ENCODE measurements at regions not wholly inside any gene's neighbourhood (a gene's known extent, or its start where the extent isn't known, plus 50 kb on each side); places are given as distances from the start of the nearest gene placed in this dataset.

GRCh38 chr7:153099235-153099634 is 339.7 kb downstream of the ACTR3B start:
- H4K20me1 ChIP-seq (ENCODE audit: insufficient read depth, low read length), result no peaks in the 10 kb centered on the region
- peaks cover 2 to 18% (median 6%) of the 10 kb centered on the region in 7 donors for H3K9me3 Mint-ChIP-seq
- no peak for TF ChIP-seq CTCF (IDR thresholded peaks at IDR 0.05)
- H3K4me3 ChIP-seq (replicated peaks in 1 of 3; ENCODE audit: low read depth in 2 of 3, low read length in 3 of 3), result no peak overlapping the region
- H3K27ac Mint-ChIP-seq, result no peak overlapping the region
- H3K79me2 ChIP-seq (ENCODE audit: insufficient read depth, low read length), result no peaks in the 10 kb centered on the region
- H3K36me3 ChIP-seq (replicated peaks in 1 of 2; ENCODE audit: control insufficient read depth in 1 of 2, insufficient read depth in 2 of 2, low read length in 2 of 2), result no peaks in the 10 kb centered on the region
- H3K4me1 ChIP-seq (ENCODE audit: control insufficient read depth in 1 of 2, insufficient read depth in 2 of 2, low read length in 2 of 2), result no peaks in the 10 kb centered on the region
- peaks cover 0 to 1% (median 0%) of the 10 kb centered on the region in 3 donors for H3K27me3 Mint-ChIP-seq (ENCODE audit: low read depth in 3 of 3)
- DNase-seq, result no peak
- no peaks in the 10 kb centered on the region for H3K36me3 Mint-ChIP-seq
- H3K4me3 Mint-ChIP-seq, result no peak overlapping the region
- H3K9ac ChIP-seq (ENCODE audit: insufficient read depth, low read length, poor library complexity, severe bottlenecking), result no peak overlapping the region
- H3K9me3 ChIP-seq (replicated peaks in 1 of 2; ENCODE audit: control insufficient read depth in 1 of 2, insufficient read depth in 1 of 2, low read length in 2 of 2), result peaks cover 0 to 5% of the 10 kb centered on the region in 2 donors
- H3K4me2 ChIP-seq (replicated peaks; ENCODE audit: extremely low read depth, low read length, poor library complexity, severe bottlenecking), result no peak overlapping the region
- WGBS (ENCODE audit: insufficient coverage), result 95% methylated on average over 7 of the region's 8 CpGs
- H3K27ac ChIP-seq (ENCODE audit: low read depth in 1 of 2, low read length in 2 of 2), result no peak overlapping the region
- H3K27me3 ChIP-seq (ENCODE audit: control insufficient read depth in 2 of 2, insufficient read depth in 2 of 2, low read length in 2 of 2), result no peaks in the 10 kb centered on the region
- H3K4me1 Mint-ChIP-seq, result no peaks in the 10 kb centered on the region
- intact Hi-C loops (cut with micrococcal nuclease), result no loop called here
- H2AFZ ChIP-seq (ENCODE audit: insufficient read depth, low read depth, low read length, poor library complexity, severe bottlenecking), result no peak overlapping the region

GRCh38 chr7:153100691-153101237 is 341.2 kb downstream of the ACTR3B start:
- Histone ChIP-seq H3K4me3 (replicated peaks in 1 of 3; ENCODE audit: low read depth in 2 of 3, low read length in 3 of 3) (no peak overlapping the region), H3K9me3 (replicated peaks in 1 of 2; ENCODE audit: control insufficient read depth in 1 of 2, insufficient read depth in 1 of 2, low read length in 2 of 2) (no peaks in the 10 kb centered on the region), H3K4me2 (replicated peaks; ENCODE audit: extremely low read depth, low read length, poor library complexity, severe bottlenecking) (no peak overlapping the region), H4K20me1 (ENCODE audit: insufficient read depth, low read length) (no peaks in the 10 kb centered on the region), H3K4me1 (ENCODE audit: control insufficient read depth in 1 of 2, insufficient read depth in 2 of 2, low read length in 2 of 2) (no peaks in the 10 kb centered on the region), H3K27me3 (ENCODE audit: control insufficient read depth in 2 of 2, insufficient read depth in 2 of 2, low read length in 2 of 2) (no peaks in the 10 kb centered on the region), H2AFZ (ENCODE audit: insufficient read depth, low read depth, low read length, poor library complexity, severe bottlenecking) (no peak overlapping the region), H3K9ac (ENCODE audit: insufficient read depth, low read length, poor library complexity, severe bottlenecking) (no peak overlapping the region), H3K79me2 (ENCODE audit: insufficient read depth, low read length) (no peaks in the 10 kb centered on the region), H3K36me3 (replicated peaks in 1 of 2; ENCODE audit: control insufficient read depth in 1 of 2, insufficient read depth in 2 of 2, low read length in 2 of 2) (no peaks in the 10 kb centered on the region), H3K27ac (ENCODE audit: low read depth in 1 of 2, low read length in 2 of 2) (no peak overlapping the region)
- H3K27ac Mint-ChIP-seq, result no peak overlapping the region
- H3K27me3 Mint-ChIP-seq (ENCODE audit: low read depth in 3 of 3), result peaks cover 0 to 1% (median 0%) of the 10 kb centered on the region in 3 donors
- H3K36me3 Mint-ChIP-seq, result no peaks in the 10 kb centered on the region
- no peak for TF ChIP-seq CTCF (IDR thresholded peaks at IDR 0.05)
- no peak overlapping the region for H3K4me3 Mint-ChIP-seq
- no peaks in the 10 kb centered on the region for H3K4me1 Mint-ChIP-seq
- DNase-seq, result no peak
- intact Hi-C loops (cut with micrococcal nuclease), result no loop called here
- 90% methylated on average over 8 of the region's 11 CpGs for WGBS (ENCODE audit: insufficient coverage)
- H3K9me3 Mint-ChIP-seq, result peaks cover 3 to 15% (median 5%) of the 10 kb centered on the region in 7 donors

Measured in CD14-positive monocyte (primary cell).